Endometrium (tissue), 2 donors: ENCODE measurements at regions not wholly inside any gene's neighbourhood (a gene's known extent, or its start where the extent isn't known, plus 50 kb on each side); places are given as distances from the start of the nearest gene placed in this dataset.

Source experiments
- FAIRE-seq: peaks from 2 replicates; lab custom pipeline; 2012; peaks lifted over from hg19 to GRCh38; lab: Jason Lieb, UNC
- donor health status: control.
- donor health status: control.

GRCh38 chr9:107163370-107163769 is 119.7 kb upstream of the RAD23B start:
- no peak for FAIRE-seq

GRCh38 chr9:107169796-107170195 is 113.3 kb upstream of the RAD23B start:
- no peak for FAIRE-seq

- FAIRE-seq, result no peak
Measured at GRCh38 chr9:107170801-107171200, 112.3 kb upstream of the RAD23B start.

GRCh38 chr9:107172160-107172978 is 110.7 kb upstream of the RAD23B start:
- peak; percentile 86 for FAIRE-seq

GRCh38 chr9:107172979-107173347 is 110.1 kb upstream of the RAD23B start:
- no peak for FAIRE-seq

GRCh38 chr9:107173422-107174180 is 109.5 kb upstream of the RAD23B start:
- no peak for FAIRE-seq

GRCh38 chr9:107174441-107174840 is 108.6 kb upstream of the RAD23B start:
- FAIRE-seq, result no peak

- no peak for FAIRE-seq
Measured at GRCh38 chr9:107175041-107175440, 108.0 kb upstream of the RAD23B start.

GRCh38 chr9:107175816-107176435 is 107.2 kb upstream of the RAD23B start:
- no peak for FAIRE-seq

- FAIRE-seq, result no peak
Measured at GRCh38 chr9:107176436-107177151, 106.5 kb upstream of the RAD23B start.

- no peak for FAIRE-seq
Measured at GRCh38 chr9:107177243-107177839, 105.7 kb upstream of the RAD23B start.

- no peak for FAIRE-seq
Measured at GRCh38 chr9:107177857-107178256, 105.2 kb upstream of the RAD23B start.

GRCh38 chr9:107178293-107178692 is 104.8 kb upstream of the RAD23B start:
- FAIRE-seq, result no peak

GRCh38 chr9:107180206-107180605 is 102.9 kb upstream of the RAD23B start:
- FAIRE-seq, result no peak

GRCh38 chr9:107183176-107183575 is 99.9 kb upstream of the RAD23B start:
- FAIRE-seq, result no peak

- FAIRE-seq, result no peak
Measured at GRCh38 chr9:107188376-107188775, 94.7 kb upstream of the RAD23B start.

GRCh38 chr9:107190061-107190935 is 92.8 kb upstream of the RAD23B start:
- no peak for FAIRE-seq

- FAIRE-seq, result no peak
Measured at GRCh38 chr9:107190936-107191290, 92.2 kb upstream of the RAD23B start.

GRCh38 chr9:107193251-107193650 is 89.8 kb upstream of the RAD23B start:
- FAIRE-seq, result no peak

- no peak for FAIRE-seq
Measured at GRCh38 chr9:107198718-107199117, 84.4 kb upstream of the RAD23B start.

GRCh38 chr9:107208121-107208520 is 75.0 kb upstream of the RAD23B start:
- no peak for FAIRE-seq
